Renal cortex interstitium (tissue), 11 donors: ENCODE measurements at regions not wholly inside any gene's neighbourhood (a gene's known extent, or its start where the extent isn't known, plus 50 kb on each side); places are given as distances from the start of the nearest gene placed in this dataset.

Experiments
- DNase-seq, 11 donors: peaks; one replicate each; pipeline ENCODE4 v3.0.0-alpha.2; 2013; ENCODE audit warnings: low read depth in 9 of 11, low spot score in 4 of 11; ENCODE audit errors: extremely low read depth in 1 of 11

DNA sequence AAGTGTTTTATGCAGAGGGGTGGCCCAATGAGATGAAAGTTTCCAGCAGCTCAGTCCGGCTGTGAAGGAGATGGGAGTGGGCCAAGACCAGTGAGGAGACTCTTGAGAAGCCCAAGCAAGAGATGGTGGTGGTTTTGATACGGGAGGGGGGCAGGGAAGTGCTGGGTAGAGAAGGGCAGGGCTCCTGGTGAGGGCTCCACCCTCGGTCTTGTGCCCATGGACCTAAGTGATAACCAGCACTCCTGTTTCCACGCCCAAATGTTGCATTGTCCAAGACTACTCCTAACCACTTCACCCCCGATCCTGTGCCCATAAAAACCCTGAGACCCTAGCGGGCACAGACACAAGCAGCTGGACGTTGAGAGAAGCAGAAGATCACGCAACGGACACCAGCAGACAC is 140.9 kb downstream of the MIS18A start:
- DNase-seq, result no peak

DNA sequence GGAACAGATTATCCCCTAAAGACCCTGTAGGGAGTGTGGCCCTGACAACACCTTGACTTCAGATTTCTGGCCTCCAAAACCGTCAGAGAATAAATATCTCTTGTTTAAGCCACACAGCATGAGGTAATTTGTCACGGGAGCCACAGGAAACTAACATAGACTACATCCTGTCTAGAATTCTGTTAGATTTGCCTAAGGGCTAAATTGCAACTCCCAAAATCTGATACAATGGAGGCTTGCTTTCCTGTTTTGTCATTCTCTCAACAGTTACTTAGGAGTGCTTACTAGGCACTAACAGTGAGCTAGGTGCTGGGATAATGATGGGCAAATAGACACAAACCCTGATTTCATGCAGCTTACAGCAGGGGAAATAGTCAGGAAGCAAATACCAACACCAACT is 141.6 kb downstream of the MIS18A start:
- no peak for DNase-seq

DNA sequence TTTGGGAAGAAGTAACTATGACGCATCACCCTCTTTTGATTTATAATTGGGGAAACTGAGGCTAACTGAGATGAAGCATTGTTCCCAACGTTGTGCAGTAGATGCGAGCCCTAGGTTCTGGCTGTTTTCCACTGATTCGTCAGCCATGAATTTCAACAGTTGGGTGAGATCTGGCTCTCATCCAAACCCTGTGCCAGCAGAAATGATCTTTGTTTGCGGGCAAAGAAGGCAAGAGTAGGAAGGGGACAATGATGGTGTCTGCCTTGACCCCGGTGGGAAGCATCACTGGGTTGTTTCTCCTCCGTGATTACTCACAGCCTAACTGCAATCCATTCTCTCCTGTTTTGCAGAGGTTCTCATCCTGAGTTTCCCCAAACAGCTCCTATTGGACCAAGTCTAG is 142.3 kb downstream of the MIS18A start:
- no peak for DNase-seq

DNA sequence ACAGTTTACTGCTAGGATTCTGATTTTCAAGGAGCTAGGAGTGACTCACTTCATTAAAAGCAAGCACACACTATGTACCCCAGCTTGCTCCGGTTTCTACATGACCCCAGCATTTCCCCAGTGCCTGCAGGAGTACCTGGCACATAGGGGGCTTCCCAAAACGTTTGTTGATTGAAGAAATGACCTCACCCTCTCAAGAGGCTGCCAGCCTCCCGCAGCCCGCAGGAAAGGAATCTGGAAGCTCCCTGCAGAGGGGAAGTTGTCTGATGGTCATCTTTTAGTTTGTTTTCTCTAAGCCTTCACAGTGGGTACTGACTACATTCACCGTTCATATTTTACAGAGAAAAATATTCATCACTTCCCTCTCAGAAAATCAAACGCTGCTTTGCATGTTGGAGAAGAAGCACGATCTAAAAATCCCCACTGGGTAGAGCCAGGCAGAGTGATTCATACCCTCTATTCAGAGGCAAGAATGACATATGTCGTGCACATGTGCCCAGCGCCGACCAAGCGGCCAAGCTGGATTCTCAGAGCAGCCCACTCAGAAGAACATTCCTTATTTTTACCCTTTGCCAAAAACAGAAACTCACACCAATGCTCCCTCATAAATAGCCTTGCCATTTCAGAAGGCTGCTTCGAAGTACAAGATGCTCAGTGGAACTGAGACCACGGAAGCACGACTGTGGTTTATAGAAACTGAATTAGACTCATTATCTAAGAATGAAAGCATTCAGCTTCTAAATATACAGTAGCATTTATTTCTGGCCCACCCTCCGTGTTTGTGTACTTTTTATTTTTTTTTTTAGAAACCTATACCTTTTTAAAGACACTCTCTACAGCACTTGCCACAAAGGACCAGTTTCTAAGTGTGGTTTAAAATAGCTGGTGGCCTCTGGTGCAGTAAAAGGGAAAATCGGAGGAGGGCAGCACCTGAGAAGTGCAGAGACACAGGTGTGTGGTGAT is 143.2 kb downstream of the MIS18A start:
- no peak for DNase-seq

DNA sequence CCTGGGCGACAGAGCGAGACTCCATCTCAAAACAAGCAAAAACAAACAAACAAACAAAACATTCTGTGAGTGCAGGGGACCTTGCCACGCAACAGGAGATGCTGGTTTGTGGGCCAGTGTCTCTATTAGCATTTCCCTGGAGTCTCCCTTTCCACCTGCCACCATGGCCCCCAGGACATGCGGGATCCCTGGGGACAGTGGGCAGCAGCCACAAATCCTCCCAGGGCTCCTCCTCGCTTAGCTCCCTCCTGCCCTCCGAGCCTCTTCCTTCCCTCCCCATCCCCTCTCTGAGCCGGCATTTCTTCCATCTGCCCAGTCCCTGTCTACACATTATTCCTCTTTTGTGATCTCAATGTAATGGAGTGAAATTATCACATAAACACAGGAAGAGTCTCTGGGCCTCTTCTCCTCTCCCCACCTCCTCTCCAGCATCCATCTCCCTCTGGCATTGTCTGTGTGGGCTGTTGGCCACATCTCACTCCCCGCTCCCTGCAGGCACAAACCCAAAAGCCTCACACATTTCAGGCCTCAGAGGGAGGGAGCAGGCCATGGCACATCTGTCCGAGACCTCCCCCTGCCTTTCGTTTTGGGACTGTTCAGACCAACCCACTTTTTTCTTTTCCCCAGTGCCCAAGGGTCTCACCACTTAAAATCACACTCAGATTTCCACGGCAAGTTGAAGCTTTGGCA is 144.3 kb downstream of the MIS18A start:
- no peak for DNase-seq

DNA sequence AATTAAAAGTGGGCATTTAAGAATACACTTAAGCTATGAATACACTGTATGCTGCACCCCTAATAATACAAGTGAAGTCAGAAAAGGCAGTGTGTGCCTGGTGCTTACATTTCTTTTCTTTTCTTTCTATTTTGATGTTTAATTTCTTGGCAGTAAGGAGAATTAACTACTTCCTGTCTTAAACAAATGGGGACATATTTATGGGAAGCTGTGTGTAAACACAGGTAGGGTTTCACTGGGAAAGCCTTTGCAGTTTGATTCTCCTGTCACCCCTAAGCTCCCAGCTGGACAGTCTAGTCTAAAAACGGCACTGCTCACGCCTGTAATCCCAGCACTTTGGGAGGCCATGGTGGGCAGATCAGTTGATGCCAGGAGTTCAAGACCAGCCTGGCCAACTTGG is 146.0 kb downstream of the MIS18A start:
- peak in 8 of 11 donors; percentile 13 to 49 (median 32) for DNase-seq

DNA sequence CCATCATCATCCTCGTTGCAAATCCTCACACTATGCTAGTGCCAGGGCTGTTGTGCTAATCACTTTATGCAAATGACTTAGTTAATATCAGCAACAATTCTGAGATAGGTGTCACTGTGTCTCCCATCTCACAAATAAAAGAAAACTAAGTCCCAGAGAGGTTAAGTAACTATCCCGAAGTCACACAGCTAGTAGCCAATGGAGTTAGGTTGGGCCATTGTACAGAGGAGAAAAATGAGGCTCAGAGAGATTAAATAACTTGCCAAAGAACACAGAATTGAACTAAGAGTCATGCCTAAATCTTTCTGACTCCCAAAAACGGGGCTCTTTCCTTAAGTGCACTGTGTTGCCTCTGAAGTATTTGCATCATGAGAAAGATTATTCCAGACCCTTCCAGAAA is 146.4 kb downstream of the MIS18A start:
- DNase-seq, result no peak

DNA sequence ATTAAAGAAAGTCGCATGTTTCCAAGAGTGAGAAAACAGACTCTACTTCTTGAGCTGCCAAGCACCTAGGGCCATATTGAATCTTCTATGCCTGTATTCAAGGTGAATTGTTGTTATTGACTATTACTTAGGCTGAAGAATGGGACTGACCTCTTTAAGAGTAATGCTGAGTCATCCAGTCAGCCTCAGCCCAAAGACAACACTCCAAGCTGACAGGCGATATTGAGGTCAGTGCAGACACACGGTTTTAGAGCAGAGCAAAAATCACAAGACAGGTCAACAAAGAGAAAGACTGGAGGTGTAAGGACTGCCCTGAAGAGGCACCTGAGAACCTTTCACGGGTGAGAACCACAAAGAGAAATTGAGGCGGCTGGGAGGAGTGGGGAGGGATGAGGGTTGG is 146.9 kb downstream of the MIS18A start:
- DNase-seq, result no peak

DNA sequence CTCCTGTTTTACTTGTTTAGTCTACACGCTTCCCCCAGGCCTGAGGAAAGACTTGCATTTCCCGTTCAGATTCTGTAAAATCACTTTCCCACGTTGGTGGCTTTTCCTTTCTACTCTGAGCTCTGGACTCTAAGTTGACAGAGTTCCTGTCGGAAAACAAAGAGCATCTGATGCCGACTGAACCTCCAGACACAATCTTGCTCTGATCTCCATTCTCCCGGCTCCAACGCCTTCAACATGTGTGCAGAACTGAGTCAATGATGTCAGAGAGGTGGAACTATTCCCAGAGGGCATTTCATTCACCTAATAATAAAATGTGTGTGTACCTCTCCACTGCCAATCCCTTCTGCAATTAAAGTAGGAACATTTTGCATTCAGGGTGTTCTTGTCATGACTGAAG is 147.7 kb downstream of the MIS18A start:
- no peak for DNase-seq

DNA sequence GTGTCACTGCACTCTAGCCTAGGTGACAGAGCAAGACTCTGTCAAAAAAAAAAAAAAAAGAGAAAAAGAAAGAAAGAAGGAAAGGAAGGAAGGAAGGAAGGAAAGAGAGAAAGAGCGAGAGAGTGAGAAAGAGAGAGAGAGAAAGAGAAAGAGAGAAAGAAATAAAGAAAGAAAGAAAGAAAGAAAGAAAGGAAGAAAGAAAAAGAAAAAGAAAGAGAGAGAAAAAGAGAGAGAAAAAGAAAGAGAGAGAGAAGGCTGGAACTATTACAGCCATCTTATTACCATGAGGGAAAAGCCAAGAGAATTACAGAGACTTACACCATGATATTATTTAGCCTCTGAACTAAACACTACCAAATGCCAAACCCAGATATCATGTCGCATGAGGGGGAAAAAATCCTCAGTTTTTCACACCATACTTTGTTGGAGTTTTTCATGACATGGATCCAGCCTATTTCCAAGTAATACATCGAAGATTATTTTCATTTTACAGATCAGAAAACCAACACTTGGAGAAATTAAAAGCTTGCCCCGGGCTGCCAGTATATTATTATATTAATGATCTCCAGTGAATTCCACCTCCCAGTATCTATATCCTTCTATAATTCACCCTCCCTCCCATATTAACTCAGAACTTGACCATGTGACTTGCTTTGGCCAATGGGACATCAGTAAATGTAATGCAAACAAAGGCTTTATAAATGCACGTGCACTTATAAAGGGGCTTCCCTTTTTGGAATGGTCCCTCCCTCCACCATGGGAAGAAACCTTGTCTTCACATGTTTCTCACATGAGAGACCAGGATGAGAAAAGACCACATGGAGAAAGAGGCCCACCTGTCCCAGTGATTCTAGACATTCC is 148.6 kb downstream of the MIS18A start:
- DNase-seq, result no peak

DNA sequence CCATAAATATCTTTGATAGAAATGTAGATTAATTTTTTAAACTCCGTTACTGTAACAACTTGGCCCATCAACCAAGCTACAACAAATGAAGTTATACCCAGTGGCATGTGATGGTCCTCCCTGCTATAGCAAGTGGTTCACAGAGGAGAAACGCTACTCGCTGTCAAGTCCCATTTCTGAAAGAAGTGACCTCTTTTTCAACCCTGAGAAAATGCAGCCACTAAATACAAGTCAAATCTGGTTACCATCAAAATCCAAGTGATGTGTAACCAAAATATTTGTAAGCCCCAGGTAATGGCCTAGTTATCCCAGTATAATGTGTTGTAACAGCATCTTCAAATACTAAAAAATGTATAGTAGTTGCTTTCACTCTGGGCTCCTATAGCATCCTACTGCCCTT is 151.8 kb downstream of the MIS18A start:
- no peak for DNase-seq

DNA sequence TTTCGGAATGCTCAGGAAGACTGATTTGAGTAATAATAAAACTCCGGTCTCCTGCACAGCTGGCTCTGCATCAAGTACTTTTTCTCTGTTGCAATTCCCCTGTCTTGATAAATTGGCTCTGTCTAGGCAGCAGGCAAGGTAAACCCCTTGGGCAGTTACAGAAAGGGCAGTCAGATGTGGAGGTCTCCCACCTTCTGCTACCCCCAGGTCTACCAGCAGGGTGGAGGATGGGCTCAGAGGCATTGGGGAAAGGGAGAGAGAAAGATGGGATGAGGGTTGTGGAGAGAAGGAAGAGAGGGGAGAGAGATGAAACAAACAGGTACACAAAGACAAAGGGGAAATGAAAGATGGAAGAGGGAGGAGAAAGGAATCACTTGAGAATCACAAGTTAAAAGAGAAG is 156.8 kb downstream of the MIS18A start:
- no peak for DNase-seq

DNA sequence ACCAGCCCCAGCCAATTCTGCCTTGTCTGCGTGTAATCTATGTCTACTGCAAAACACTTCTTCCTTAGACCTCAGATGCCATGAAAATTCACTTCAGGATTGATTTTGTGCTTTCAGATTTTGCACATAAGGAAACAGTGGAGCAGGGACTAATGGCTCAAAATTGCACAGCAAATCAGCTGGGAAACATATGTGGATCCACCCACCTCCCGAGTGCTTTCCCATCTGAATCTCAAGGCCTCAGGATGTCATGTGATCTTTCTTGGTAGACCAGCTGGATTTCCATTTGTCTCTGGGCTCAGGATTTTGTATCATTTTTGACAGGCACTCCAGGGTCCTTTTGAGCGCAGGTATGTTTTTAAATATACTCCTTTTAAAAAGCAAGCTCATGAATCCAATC is 158.6 kb downstream of the MIS18A start:
- no peak for DNase-seq

DNA sequence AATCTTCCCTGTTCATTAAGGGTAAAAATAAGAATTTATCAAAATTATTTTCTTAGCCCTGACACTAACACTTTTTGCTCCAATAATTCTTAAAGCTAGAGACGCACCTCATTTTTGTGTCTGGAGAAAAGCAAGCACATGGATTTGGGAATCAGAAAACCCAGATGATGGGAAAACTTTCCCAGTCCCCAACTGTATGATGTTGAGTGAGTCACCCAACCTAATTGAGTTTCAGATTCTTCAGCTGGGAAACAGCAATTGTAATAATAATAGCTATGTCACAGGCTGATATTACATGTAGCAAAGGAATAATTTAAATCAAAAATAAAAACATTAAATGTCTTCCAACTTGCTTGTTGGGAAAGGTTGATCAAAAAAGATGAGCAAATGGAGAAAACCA is 159.0 kb downstream of the MIS18A start:
- DNase-seq, result no peak

DNA sequence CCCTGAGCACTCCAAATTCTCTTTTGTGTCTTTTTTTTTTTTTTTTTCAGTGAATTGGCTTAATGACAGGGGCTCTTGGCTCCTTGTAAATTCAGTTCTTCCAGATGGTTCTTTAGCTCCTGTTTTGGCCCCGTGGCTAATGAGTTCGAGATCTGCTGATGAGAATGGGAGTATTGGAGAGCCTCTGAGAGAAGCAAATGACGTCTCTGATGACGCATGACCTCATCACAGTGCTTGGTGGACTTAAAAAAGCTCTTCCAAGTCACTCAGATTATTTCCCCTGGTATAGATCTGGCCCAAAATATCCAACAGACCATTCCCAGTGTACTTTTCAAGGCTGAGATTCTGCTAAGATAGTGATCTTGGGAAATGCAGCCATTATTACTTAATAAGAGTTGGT is 159.5 kb downstream of the MIS18A start:
- DNase-seq, result no peak

DNA sequence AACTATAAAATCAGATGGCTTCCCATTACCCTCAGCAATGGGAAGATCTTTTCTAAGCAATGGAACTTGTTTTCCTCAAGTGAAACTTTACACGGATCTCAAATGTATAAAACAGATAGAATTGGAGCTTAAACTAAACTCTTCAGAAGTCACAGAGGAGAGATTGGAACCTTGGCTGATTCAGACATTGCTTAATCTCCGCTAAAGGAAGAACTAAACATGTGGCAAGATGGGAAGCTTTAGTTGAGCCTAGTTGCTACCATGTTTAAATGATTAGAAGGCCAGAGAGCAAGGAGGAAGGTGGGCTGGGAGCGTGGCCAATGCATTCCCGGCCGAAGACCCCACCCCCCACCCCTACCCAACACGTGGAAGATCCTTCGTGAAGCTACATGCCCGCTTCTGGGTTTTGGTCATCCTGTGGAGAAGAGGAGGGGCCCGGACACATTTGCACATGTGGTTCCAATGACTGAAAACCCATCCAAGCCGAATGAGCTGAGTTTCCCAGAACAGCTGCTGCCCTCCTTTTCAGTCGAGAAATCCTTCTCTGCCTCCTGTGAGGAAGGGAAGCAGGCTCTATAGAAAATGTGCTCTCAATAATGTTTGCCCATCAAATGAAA is 164.3 kb downstream of the MIS18A start:
- DNase-seq, result no peak

DNA sequence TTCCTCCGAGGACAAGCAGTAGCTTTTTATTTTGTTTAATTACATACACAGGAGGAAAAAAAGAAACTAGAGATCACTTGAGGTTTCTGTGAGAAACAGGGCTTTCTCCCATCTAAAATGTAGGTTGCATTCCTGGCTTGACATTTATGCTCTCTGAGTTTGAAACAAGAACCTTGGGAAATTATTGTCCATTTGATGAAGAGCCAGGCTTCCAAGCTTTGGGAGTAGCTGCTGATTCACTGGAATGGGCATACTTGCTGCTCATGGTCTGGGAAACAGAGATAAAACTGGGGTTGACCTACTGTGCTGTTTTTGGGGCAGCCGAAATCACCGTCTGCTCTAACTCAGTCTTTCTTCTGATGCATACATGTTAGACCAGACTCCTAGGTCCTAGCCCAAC is 165.4 kb downstream of the MIS18A start:
- DNase-seq, result no peak

DNA sequence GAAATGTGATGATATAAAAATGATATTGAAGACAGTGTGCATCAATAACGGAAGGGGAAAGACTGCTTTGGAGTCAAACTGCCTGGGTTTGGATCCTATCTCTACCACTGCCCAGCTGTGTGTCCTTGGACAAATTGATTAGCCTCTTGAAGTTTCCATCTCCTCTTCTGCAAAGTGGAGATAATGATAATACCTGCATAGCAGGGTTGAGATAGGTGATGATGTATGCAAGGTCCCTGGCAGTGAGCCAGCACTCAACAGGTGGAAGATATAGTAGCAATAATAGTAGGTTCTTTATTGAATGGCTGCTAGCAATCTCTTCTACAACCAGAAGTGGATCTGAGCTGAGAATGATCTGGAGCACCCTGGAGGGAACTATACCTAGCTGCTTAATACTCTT is 166.7 kb downstream of the MIS18A start:
- DNase-seq, result no peak

DNA sequence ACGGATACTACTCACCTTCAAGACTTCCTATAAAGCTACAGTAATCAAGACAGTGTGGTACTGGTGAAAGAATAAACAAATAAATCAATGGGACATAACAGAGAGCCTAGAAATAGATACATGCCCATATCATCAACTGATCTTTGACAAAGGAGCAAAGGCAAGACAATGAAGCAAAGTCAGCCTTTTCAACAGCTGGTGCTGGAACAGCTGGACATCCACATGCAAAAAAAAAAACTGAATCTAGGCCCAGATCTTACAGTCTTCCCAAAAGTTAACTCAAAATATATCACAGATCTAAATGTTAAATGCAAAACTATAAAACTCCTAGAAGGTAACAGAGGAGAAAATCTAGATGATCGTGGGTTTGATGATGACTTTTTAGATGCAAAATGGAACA is 170.3 kb downstream of the MIS18A start:
- no peak for DNase-seq
